ENCODE measurements at regions not wholly inside any gene's neighbourhood (a gene's known extent, or its start where the extent isn't known, plus 50 kb on each side); places are given as distances from the start of the nearest gene placed in this dataset.

DNA sequence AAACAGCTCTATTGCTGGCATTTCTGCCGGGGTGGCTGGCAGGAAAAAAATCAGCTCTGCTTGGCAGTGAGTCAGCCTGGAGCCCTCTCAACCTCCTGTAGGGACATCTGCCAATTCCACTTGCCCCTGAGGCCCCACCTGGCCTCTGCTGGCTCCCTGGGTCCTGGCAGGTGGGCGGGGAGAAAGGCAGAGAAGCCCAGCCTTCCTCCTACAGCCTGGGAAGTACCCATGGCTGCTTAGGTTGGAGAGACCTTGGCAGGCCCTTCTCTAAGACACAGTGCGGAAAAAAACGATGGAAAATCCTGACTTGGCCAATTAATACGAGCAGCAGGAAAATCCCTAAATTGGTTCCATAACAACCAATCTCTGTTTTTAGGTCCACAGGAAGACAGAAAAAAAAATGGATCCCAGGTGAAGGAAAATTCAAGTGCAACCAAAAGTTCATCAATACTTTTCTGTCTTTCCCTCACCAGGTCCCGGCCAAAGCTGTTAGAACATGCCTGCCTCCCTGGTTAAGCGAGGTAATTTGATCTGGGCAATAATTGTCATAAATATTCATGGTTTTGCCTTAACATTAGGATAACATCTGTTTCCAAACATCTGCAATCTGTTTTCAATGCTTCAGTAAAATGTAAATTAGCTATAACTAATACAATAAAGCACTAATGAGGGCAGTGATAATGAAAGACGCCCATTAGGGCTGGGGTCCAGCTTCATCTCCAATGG, 245.9 kb downstream of the TFCP2L1 start:
- in situ Hi-C loops (cut with MboI; ENCODE audit: low sequenced_read_pairs) = no loop called here

GRCh38 chr2:121039679-121040078, 245.3 kb downstream of the TFCP2L1 start:
- in situ Hi-C loops (cut with MboI; ENCODE audit: low sequenced_read_pairs) = no loop called here

GRCh38 chr2:121041516-121041915, 243.5 kb downstream of the TFCP2L1 start:
- in situ Hi-C loops (cut with MboI; ENCODE audit: low sequenced_read_pairs) = no loop called here

- in situ Hi-C loops (cut with MboI; ENCODE audit: low sequenced_read_pairs) = no loop called here
Measured at GRCh38 chr2:121043061-121043826, 241.8 kb downstream of the TFCP2L1 start.

DNA sequence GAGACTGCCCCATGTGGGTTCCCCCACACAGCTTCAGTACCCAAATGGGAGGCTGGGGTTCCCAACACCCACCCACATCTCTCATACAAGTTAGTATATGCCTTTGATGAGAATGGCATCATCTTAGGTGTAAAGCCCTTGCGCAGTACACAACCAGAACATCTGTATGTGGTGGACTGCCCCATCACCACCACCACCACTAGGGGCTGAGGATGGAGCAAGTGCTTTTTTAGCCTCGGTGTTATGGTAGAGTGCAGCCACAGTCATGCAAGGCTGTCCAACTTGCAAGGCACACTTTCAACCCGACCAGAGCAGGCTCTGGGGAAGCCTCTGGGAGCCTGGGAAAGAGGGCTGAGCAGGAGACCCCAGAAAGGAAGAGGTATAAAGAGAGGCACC, 241.2 kb downstream of the TFCP2L1 start:
- in situ Hi-C loops (cut with MboI; ENCODE audit: low sequenced_read_pairs) = no loop called here

DNA sequence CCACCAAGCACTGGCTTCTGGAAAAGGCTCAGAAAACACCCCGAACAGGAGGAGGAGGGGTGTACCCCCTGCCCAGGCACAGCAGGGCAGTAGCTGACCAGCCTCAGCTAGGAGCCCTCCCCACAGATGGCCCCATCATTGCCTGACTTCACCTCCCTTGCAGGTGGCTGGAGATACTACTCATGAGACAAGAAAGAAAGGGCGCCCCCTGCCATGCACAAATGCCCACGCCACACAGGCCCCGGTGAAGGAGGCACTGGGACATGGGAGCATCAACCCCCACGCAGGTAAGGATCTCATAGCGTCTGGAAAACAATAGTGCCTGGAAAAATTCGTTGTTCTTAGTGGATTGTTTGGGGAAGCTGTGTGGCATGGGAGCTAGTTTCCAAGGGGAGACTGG, 240.6 kb downstream of the TFCP2L1 start:
- in situ Hi-C loops (cut with MboI; ENCODE audit: low sequenced_read_pairs) = no loop called here

DNA sequence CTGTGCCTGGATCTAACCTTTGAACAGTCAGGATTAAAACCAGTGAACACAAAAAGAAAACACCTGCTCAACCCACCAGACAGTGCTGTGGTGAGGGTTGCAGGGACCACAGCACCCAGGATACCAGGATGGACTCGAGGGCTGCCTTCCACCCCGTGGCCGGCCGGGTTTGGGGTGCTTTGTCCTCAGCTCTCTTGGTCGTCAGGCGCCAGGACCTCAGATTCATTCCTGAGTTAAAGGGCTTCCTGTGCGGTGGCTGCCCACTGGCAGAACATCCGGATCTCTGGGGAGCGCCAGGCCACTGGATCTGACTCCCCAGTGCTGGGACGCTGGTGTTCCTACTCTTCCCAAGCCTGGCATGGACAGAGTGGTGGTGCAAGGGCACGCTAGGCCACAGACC, 239.8 kb downstream of the TFCP2L1 start:
- in situ Hi-C loops (cut with MboI; ENCODE audit: low sequenced_read_pairs) = no loop called here

DNA sequence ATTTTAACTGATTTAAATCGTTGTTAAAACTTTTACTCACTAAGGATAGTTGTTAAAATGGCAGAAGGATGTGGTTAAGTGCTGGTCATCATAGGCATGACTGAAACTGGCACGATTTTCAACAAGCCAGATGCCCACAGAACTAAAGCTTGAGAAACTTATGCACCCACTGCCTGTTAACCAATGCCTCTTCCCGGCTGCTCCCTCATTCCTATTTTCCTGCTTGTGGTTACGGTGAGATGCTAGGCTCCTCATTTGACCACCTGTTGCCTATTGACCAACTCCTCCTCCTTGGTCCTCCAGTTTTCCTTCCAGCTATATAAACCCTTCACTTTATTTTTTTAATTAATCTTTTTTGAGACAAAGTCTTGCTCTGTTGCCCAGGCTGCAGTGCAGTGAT, 238.7 kb downstream of the TFCP2L1 start:
- in situ Hi-C loops (cut with MboI; ENCODE audit: low sequenced_read_pairs) = no loop called here

GRCh38 chr2:121047383-121047782, 237.6 kb downstream of the TFCP2L1 start:
- in situ Hi-C loops (cut with MboI; ENCODE audit: low sequenced_read_pairs) = no loop called here

DNA sequence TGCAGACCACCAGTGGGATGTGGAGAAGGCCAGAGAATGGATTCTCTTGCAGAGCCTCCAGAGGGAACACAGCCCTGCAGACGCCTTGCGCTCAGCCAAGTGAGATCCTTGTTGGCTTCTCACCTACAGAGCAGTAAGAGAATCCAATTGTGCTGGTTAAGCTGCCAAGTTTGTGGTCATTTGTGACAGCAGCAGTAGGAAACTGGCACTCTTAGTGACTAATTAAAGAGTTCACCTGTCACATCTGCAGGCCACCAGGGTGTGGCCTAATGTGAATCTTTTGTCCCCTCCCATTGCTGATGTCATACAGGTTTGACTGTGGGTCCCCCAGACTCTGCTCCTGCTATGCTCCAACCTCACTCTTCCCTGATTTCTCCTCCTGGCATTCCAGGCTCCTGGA, 235.9 kb downstream of the TFCP2L1 start:
- in situ Hi-C loops (cut with MboI; ENCODE audit: low sequenced_read_pairs) = no loop called here

DNA sequence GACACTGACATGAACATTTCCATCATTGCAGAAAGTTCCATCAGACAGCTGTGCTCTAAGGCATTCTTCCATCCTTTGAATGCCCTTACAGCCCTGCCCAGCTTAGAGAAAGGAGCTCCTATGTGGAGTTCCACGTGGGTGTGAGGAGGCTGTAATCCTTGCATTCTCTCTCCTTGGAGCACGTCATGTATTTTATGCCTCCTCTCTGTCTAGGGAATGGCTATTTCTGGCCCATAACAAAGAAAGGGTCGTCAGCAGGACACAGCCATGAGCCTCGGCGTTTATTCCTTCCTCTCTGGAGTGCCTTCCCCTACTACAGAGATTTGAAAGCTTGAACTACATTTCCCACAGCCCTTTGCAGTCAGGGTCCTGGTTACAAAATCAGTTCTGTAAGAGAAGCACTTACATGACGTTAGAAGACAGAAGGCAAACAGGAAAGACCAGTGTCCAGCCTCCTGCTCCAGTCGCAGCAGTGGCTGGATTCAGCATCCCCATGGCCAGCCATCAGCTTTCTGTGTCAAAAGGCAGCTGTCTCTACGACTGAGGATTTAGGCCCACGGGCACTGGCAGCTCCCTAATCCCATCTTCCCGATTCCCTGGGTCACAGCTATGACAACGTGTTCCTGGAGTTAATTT, 234.9 kb downstream of the TFCP2L1 start:
- in situ Hi-C loops (cut with MboI; ENCODE audit: low sequenced_read_pairs) = no loop called here

DNA sequence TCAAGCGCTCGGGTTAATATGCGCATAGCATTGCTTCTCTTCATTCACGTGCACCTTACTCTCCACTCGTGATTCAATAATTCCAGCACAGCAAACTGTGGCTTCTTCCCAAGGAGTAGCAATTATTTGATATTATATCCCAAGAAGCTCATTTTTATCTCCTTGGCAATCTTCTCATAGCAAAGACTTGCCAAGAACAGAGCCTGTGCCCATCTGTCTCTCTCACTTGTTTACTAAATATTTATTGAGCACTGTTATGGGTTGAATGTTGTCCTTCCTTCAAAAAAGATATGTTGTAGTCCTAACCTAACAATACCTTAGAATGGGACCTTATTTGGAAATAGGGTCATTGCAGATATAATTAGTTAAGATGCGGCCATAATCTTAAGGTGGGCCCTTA, 233.7 kb downstream of the TFCP2L1 start:
- in situ Hi-C loops (cut with MboI; ENCODE audit: low sequenced_read_pairs) = no loop called here

DNA sequence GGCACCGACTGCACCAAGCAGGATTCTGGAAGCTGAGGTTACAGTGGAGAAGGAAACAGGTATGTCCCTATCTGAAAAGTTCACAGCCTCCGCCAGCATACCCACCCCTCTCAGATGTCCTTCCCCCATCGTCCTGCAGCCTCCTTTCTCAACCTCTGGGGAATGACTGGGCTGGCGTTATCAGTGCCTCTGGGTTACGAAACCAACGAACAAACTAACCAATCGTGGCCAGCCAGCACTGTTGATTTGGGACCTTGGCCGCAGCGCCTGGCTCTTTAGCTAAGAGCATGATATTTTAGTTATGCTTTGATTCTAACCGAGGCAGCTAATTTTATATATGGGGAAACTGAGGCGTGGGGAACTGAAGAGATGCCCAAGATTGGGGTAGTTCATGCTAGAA, 233.0 kb downstream of the TFCP2L1 start:
- in situ Hi-C loops (cut with MboI; ENCODE audit: low sequenced_read_pairs) = no loop called here

GRCh38 chr2:121052521-121052920, 232.5 kb downstream of the TFCP2L1 start:
- in situ Hi-C loops (cut with MboI; ENCODE audit: low sequenced_read_pairs) = no loop called here

GRCh38 chr2:121055088-121055487, 229.9 kb downstream of the TFCP2L1 start:
- in situ Hi-C loops (cut with MboI; ENCODE audit: low sequenced_read_pairs) = no loop called here

- in situ Hi-C loops (cut with MboI; ENCODE audit: low sequenced_read_pairs) = no loop called here
Measured at GRCh38 chr2:121055501-121055900, 229.5 kb downstream of the TFCP2L1 start.

DNA sequence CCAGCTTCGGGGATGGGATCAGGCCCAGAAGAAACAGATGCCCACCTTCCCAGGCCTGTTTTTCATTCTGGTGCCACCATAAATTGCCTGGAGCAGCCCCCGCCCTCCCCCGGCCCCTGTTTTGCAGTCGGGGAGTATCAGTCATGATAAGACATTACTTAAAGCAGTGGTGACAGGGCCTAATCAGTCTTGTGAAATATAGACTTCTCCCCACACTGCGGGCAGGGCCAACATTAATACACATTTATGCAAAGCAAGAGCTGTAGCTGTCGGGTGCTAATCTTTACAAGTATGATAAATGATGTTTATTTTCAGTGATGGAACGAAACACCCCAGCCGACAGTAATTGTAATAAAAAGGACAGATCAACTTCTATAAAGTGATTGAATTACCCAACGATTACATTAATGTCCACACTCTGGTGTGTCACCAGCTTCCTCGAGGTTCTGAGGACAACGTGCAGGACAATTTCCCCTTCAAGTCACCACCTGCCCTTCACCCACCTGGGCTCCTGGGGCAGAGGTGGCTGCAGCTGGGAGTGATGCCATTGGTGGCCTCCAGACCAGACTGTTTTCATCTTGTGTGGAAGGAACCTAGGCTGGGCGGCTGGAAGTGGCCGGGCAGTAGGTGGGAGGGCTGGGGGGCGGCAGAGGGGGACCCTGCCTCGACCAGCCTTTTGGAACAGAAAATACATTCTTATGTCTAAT, 226.0 kb downstream of the TFCP2L1 start:
- in situ Hi-C loops (cut with MboI; ENCODE audit: low sequenced_read_pairs) = no loop called here

DNA sequence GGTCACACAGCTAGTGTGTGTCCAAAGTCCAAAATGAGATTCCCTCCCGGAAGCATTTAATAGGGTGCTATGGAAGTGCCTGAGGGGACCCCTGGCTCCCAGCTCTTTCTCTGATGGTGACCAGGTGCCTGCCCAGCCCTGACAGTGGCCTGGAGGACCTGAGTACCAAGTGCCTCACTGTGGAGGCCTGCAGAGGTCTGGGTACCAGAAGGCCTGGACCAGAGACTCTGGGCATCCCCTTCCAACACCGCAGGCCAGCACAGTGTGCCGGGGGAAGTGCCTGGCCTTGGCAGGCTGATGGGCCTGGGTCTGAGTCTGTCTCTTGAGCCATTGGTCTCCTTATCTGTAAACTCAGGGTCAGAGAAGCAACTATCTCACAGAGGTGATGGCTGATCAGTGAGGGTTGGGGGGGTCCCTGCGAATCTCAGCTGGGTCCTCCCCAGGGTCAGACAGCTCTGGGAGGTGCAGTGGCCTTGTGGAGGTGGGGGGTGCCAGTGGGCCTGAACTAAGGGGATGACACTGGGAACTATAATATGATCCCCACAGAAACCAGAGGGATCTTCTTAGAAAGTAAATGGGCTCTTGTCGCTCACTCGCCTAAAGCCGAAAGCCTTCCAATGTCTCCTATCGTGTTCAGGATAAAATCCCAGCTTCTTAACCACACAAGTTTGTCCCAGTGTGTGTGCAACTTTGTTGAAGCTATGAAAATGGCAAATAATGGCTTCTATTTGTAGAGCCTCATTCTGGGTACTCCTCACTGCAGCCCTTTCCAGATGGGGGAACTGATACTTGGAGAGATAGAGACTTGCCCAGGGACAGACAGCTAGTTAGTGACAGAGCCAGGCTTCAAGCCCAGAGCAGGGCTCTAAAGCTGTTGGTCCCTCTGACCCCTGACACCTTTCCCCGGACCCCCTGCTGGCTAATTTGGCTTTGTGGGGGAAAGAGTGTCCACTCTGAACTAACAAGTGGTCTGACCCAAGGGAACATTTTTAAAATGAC, 225.1 kb downstream of the TFCP2L1 start:
- in situ Hi-C loops (cut with MboI; ENCODE audit: low sequenced_read_pairs) = no loop called here

- in situ Hi-C loops (cut with MboI; ENCODE audit: low sequenced_read_pairs) = no loop called here
Measured at GRCh38 chr2:121061633-121062032, 223.4 kb downstream of the TFCP2L1 start.

- in situ Hi-C loops (cut with MboI; ENCODE audit: low sequenced_read_pairs) = no loop called here
Measured at GRCh38 chr2:121063471-121063870, 221.5 kb downstream of the TFCP2L1 start.

All from HL-60/S4 treated with phorbol 12-myristate 13-acetate at 8.2 ng/mL for 4 days and 3 days (cell line).